ENCODE measurements at regions not wholly inside any gene's neighbourhood (a gene's known extent, or its start where the extent isn't known, plus 50 kb on each side); places are given as distances from the start of the nearest gene placed in this dataset.

- no peak overlapping the region for H3K4me3 ChIP-seq (ENCODE audit: low read length)
- TF ChIP-seq, protein P1, sequence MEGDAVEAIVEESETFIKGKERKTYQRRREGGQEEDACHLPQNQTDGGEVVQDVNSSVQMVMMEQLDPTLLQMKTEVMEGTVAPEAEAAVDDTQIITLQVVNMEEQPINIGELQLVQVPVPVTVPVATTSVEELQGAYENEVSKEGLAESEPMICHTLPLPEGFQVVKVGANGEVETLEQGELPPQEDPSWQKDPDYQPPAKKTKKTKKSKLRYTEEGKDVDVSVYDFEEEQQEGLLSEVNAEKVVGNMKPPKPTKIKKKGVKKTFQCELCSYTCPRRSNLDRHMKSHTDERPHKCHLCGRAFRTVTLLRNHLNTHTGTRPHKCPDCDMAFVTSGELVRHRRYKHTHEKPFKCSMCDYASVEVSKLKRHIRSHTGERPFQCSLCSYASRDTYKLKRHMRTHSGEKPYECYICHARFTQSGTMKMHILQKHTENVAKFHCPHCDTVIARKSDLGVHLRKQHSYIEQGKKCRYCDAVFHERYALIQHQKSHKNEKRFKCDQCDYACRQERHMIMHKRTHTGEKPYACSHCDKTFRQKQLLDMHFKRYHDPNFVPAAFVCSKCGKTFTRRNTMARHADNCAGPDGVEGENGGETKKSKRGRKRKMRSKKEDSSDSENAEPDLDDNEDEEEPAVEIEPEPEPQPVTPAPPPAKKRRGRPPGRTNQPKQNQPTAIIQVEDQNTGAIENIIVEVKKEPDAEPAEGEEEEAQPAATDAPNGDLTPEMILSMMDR (conservative IDR thresholded peaks at IDR 0.05; ENCODE audit: low read length) = no peak
- no peak for DNase-seq (ENCODE audit: low read depth)
Measured at GRCh38 chr2:193980599-193980998, 1676.4 kb upstream of the SLC39A10 start.

DNA sequence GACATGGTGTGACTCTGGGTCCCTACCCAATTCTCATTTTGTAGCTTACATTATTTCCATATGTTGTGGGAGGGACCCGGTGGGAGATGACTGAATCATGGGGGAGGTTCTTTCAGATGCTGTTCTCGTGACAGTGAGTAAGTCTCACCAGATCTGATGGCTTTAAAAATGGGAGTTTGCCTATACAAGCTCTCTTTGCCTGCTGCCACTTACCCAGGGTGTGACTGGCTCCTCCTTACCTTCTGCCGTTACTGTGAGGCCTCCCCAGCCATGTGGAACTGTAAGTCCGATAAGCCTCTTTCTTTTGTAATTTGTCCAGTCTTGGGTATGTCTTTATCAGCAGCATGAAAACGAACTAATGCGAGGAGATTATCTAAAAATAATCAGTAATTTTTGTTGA lies 1683.2 kb upstream of the SLC39A10 start:
- H3K4me3 ChIP-seq (ENCODE audit: low read length) = no peak overlapping the region
- DNase-seq (ENCODE audit: low read depth) = no peak
- TF ChIP-seq, protein P1 (conservative IDR thresholded peaks at IDR 0.05; ENCODE audit: low read length) = no peak

GRCh38 chr2:193966590-193966989 lies 1690.4 kb upstream of the SLC39A10 start:
- H3K4me3 ChIP-seq (ENCODE audit: low read length) = no peak overlapping the region
- peak; percentile 45 for DNase-seq (ENCODE audit: low read depth)
- TF ChIP-seq, protein P1 (conservative IDR thresholded peaks at IDR 0.05; ENCODE audit: low read length) = no peak

GRCh38 chr2:193965263-193965662 lies 1691.8 kb upstream of the SLC39A10 start:
- H3K4me3 ChIP-seq (ENCODE audit: low read length) = no peak overlapping the region
- DNase-seq (ENCODE audit: low read depth) = no peak
- TF ChIP-seq, protein P1 (conservative IDR thresholded peaks at IDR 0.05; ENCODE audit: low read length) = no peak

DNA sequence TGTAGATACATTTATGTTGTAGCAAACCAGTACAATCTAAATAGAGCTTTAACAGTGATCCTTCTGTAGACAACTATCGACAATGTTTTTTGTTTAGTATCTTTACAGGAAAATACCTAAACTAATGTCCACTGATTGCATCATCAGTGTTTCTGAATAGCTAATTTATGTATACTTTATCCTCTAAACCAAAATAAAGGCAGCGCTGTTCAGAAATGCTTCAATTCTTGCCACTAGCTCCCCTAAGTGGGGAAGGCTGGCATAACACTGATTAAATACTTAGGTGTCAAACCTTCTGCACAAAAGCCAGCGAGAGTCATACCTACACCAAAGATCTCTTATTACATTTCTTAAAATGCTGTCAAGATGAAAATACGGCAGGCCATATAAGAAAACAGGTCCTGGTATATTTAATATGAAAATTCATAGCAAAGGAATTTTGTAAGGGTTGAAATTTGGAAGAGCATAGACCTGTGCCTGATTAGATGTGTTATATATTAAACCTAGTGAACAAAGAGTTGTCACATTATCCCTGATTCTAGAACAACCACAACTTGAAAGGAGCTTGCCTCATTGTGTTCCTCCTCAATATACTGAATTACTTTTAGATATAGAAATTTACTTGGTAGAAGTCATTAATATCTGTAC lies 1693.4 kb upstream of the SLC39A10 start:
- TF ChIP-seq, protein P1 (conservative IDR thresholded peaks at IDR 0.05; ENCODE audit: low read length) = peak; percentile 42
- no peak overlapping the region for H3K4me3 ChIP-seq (ENCODE audit: low read length)
- DNase-seq (ENCODE audit: low read depth) = peak; percentile 8

DNA sequence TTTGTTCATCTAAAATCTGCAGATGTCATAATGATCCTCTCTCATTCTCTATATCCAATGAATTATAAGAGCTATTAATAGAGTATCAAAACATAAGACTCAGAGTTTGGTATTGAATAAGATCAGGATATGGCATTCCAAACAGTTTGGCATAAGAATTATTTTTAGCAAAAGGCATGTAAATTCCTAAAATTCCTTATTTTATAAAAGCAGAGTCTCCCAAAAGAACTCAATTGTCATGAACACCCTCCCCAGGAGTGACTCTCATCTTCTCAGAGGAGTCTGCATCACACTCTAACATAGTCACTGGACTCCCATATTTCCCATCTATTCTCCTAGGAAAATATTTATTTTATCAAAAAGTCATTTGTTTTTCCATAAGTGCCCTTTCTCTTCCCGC lies 1710.2 kb upstream of the SLC39A10 start:
- no peak for DNase-seq (ENCODE audit: low read depth)
- TF ChIP-seq, protein P1 (conservative IDR thresholded peaks at IDR 0.05; ENCODE audit: low read length) = no peak
- no peak overlapping the region for H3K4me3 ChIP-seq (ENCODE audit: low read length)

- TF ChIP-seq, protein P1 (conservative IDR thresholded peaks at IDR 0.05; ENCODE audit: low read length) = no peak
Measured at GRCh38 chr2:193943406-193943960, 1713.5 kb upstream of the SLC39A10 start.

More at GRCh38 chr2:193943406-193943960, 1713.5 kb upstream of the SLC39A10 start:
- no peak for DNase-seq (ENCODE audit: low read depth)
- H3K4me3 ChIP-seq (ENCODE audit: low read length) = no peak overlapping the region
